IMR-90 (cell line): ENCODE measurements at regions not wholly inside any gene's neighbourhood (a gene's known extent, or its start where the extent isn't known, plus 50 kb on each side); places are given as distances from the start of the nearest gene placed in this dataset.

ENCODE experiments used
- BHLHE40 ChIP-seq: fragments of 150-350 bp; IDR thresholded peaks from 2 replicates; pipeline ENCODE4 v1.6.1; 2016; ENCODE audit warnings: mild to moderate bottlenecking, low read depth, low read length
- CEBPB ChIP-seq: IDR thresholded peaks from 2 replicates; pipeline ENCODE4 v1.6.1; 2012; ENCODE audit warnings: low read depth, low read length, improper control_type of control experiment
- CTCF ChIP-seq: conservative IDR thresholded peaks from 2 replicates; pipeline ENCODE4 v1.5.1; 2012; ENCODE audit warnings: mild to moderate bottlenecking, low read depth, low read length, improper control_type of control experiment
- ELK1 ChIP-seq: fragments of 150-350 bp; IDR thresholded peaks from 2 replicates; pipeline ENCODE4 v1.6.1; 2016; ENCODE audit warnings: low read depth, mild to moderate bottlenecking, low read length, moderate library complexity, borderline replicate concordance
- MAZ ChIP-seq: IDR thresholded peaks from 2 replicates; pipeline ENCODE4 v1.6.1; 2012; ENCODE audit warnings: low read depth, mild to moderate bottlenecking, low read length, improper control_type of control experiment, moderate library complexity, borderline replicate concordance
- MXI1 ChIP-seq: IDR thresholded peaks from 2 replicates; pipeline ENCODE4 v1.6.1; 2012; ENCODE audit warnings: low read depth, mild to moderate bottlenecking, low read length, moderate library complexity, borderline replicate concordance
- NFE2L2 ChIP-seq: fragments of 150-350 bp; IDR thresholded peaks from 2 replicates; pipeline ENCODE4 v1.6.1; 2016; ENCODE audit warnings: low read depth, mild to moderate bottlenecking, low read length
- POLR2A ChIP-seq: IDR thresholded peaks from 2 replicates; pipeline ENCODE4 v1.6.1; 2012; ENCODE audit warnings: mild to moderate bottlenecking, low read depth, low read length
- RAD21 ChIP-seq: IDR thresholded peaks from 2 replicates; pipeline ENCODE4 v1.6.1; 2012; ENCODE audit warnings: low read length, improper control_type of control experiment
- RCOR1 ChIP-seq: IDR thresholded peaks from 2 replicates; pipeline ENCODE4 v1.6.1; 2012; ENCODE audit warnings: mild to moderate bottlenecking, low read length, improper control_type of control experiment; ENCODE audit not compliant: insufficient replicate concordance
- SMC3 ChIP-seq: fragments of 150-350 bp; IDR thresholded peaks from 2 replicates; pipeline ENCODE4 v1.6.1; 2016; ENCODE audit warnings: low read depth, mild to moderate bottlenecking, antibody characterized with exemption, low read length, moderate library complexity
- USF2 ChIP-seq: fragments of 150-350 bp; IDR thresholded peaks from 2 replicates; pipeline ENCODE4 v1.6.1; 2017; ENCODE audit warnings: mild to moderate bottlenecking, antibody characterized with exemption, low read length, low read depth

- TF ChIP-seq POLR2A (no peak), CTCF (no peak), MXI1 (no peak), NFE2L2 (no peak), RCOR1 (no peak), SMC3 (no peak), RAD21 (no peak), MAZ (no peak), ELK1 (no peak), CEBPB (no peak), USF2 (no peak), BHLHE40 (no peak)
These were observed 480.5 kb upstream of the ZEB2 start for GRCh38 chr2:145000376-145000775.
